BJ (cell line): ENCODE measurements at regions not wholly inside any gene's neighbourhood (a gene's known extent, or its start where the extent isn't known, plus 50 kb on each side); places are given as distances from the start of the nearest gene placed in this dataset.

Source experiments
- CTCF ChIA-PET: fragments of 350-600 bp; formaldehyde crosslinking; extraction: SDS; loops from one replicate; lab custom pipeline; 2021; ENCODE audit warnings: antibody characterized with exemption, inconsistent platforms; lab: Yijun Ruan, JAX
- POLR2A ChIA-PET: fragments of 300-600 bp; sonication (Branson Sonifier 250); formaldehyde crosslinking; extraction: SDS; loops from one replicate; lab custom pipeline; 2021; ENCODE audit warnings: antibody characterized with exemption; lab: Charles Lee
- DNase-seq: peaks from one replicate; pipeline ENCODE4 v3.0.0-alpha.2; 2011; ENCODE audit warnings: low read depth
- H3K27me3 ChIP-seq: 2 replicates; pipeline ENCODE4 v1.6.0; 2011; ENCODE audit warnings: low read length; ENCODE audit not compliant: control insufficient read depth, insufficient read depth
- H3K36me3 ChIP-seq: 2 replicates; pipeline ENCODE4 v1.5.1; 2011; ENCODE audit warnings: low read length; ENCODE audit not compliant: control insufficient read depth, insufficient read depth
- H3K4me3 ChIP-seq: 2 replicates; pipeline ENCODE4 v1.5.1; 2011; ENCODE audit warnings: low read depth, mild to moderate bottlenecking, control low read depth, low read length
- CTCF ChIP-seq: IDR thresholded peaks from 2 replicates; pipeline ENCODE4 v1.5.1; 2011; ENCODE audit warnings: low read depth, mild to moderate bottlenecking, control low read depth, inconsistent platforms, low read length, moderate library complexity; ENCODE audit not compliant: insufficient read depth

GRCh38 chr1:38326856-38327255 is 280.3 kb upstream of the POU3F1 start:
- DNase-seq, result no peak
- no peak for TF ChIP-seq CTCF
- Histone ChIP-seq H3K4me3 (no peak overlapping the region), H3K27me3 (no peaks in the 10 kb centered on the region), H3K36me3 (no peaks in the 10 kb centered on the region)
- ChIA-PET CTCF (interaction anchor here (0.8 kb wide), 1 partner anchor 16 kb away, joined by 3 read pairs; no protein-coding TSS in a partner anchor), POLR2A (no interaction called here)

- Histone ChIP-seq H3K4me3 (no peak overlapping the region), H3K27me3 (no peaks in the 10 kb centered on the region), H3K36me3 (no peaks in the 10 kb centered on the region)
- no peak for DNase-seq
- CTCF ChIA-PET, result interaction anchor here (0.8 kb wide), 1 partner anchor 16 kb away, joined by 3 read pairs; no protein-coding TSS in a partner anchor
- POLR2A ChIA-PET, result no interaction called here
- no peak for TF ChIP-seq CTCF
Observed at GRCh38 chr1:38326135-38326534, 279.5 kb upstream of the POU3F1 start.

GRCh38 chr1:38312753-38313152 is 266.2 kb upstream of the POU3F1 start:
- TF ChIP-seq CTCF, result no peak
- Histone ChIP-seq H3K36me3 (no peaks in the 10 kb centered on the region), H3K27me3 (no peaks in the 10 kb centered on the region), H3K4me3 (no peak overlapping the region)
- POLR2A ChIA-PET, result no interaction called here
- CTCF ChIA-PET, result interaction anchor here (1.2 kb wide), 1 partner anchor 16 kb away, joined by 4 read pairs; no protein-coding TSS in a partner anchor
- no peak for DNase-seq

GRCh38 chr1:38310079-38310478 is 263.5 kb upstream of the POU3F1 start:
- no peak overlapping the region for H3K4me3 ChIP-seq
- H3K36me3 ChIP-seq, result no peaks in the 10 kb centered on the region
- ChIA-PET POLR2A (no interaction called here), CTCF (no interaction called here)
- no peak for DNase-seq
- TF ChIP-seq CTCF, result no peak
- no peaks in the 10 kb centered on the region for H3K27me3 ChIP-seq

- H3K27me3 ChIP-seq, result no peaks in the 10 kb centered on the region
- POLR2A ChIA-PET, result no interaction called here
- H3K4me3 ChIP-seq, result no peak overlapping the region
- CTCF ChIA-PET, result no interaction called here
- no peak for DNase-seq
- H3K36me3 ChIP-seq, result no peaks in the 10 kb centered on the region
- TF ChIP-seq CTCF, result no peak
Observed at GRCh38 chr1:38308780-38309179, 262.2 kb upstream of the POU3F1 start.
